22Rv1 (cell line): ENCODE measurements at regions not wholly inside any gene's neighbourhood (a gene's known extent, or its start where the extent isn't known, plus 50 kb on each side); places are given as distances from the start of the nearest gene placed in this dataset.

Source experiments
- CTCF ChIP-seq: fragments of 450-650 bp; IDR thresholded peaks from 2 replicates; pipeline ENCODE4 v1.5.1; 2017; ENCODE audit warnings: mild to moderate bottlenecking
- ZFX ChIP-seq: fragments of 450-650 bp; IDR thresholded peaks from 2 replicates; pipeline ENCODE4 v1.6.1; 2017; ENCODE audit warnings: antibody characterized with exemption, borderline replicate concordance

GRCh38 chr12:90449611-90450010 lies 505.4 kb downstream of the CCER1 start:
- TF ChIP-seq CTCF (no peak), ZFX (no peak)
